ENCODE measurements at regions not wholly inside any gene's neighbourhood (a gene's known extent, or its start where the extent isn't known, plus 50 kb on each side); places are given as distances from the start of the nearest gene placed in this dataset.
"Not testable (repeated sequence)": the region's sequence is repeated elsewhere in the genome, so short reads cannot be mapped to it uniquely, and the experiment has no call there.

- intact Hi-C loops (cut with DNase I) = no loop called here
- DNase-seq (no peak), ATAC-seq (peak in 1 of 2 donors; percentile 42)
- Histone ChIP-seq H3K27ac (no peak overlapping the region), H3K4me3 (no peak overlapping the region), H3K9me3 (no peaks in the 10 kb centered on the region), H3K27me3 (ENCODE audit: low read depth) (no peaks in the 10 kb centered on the region), H3K4me1 (no peaks in the 10 kb centered on the region), H3K36me3 (no peaks in the 10 kb centered on the region)
- TF ChIP-seq CTCF (IDR thresholded peaks at IDR 0.05) = no peak
These were observed 461.0 kb upstream of the NRG3 start for GRCh38 chr10:81414038-81414437.

- Histone ChIP-seq H3K27me3 (ENCODE audit: low read depth) (no peaks in the 10 kb centered on the region), H3K4me3 (no peak overlapping the region), H3K4me1 (no peaks in the 10 kb centered on the region), H3K36me3 (no peaks in the 10 kb centered on the region), H3K9me3 (no peaks in the 10 kb centered on the region), H3K27ac (no peak overlapping the region)
- DNase-seq = no peak
- intact Hi-C loops (cut with DNase I) = no loop called here
- no peak for ATAC-seq
- TF ChIP-seq CTCF (IDR thresholded peaks at IDR 0.05) = no peak
These were observed 448.3 kb upstream of the NRG3 start for GRCh38 chr10:81426722-81427121.

- DNase-seq (no peak), ATAC-seq (no peak)
- no peaks in the 10 kb centered on the region for H3K4me1 ChIP-seq
- no peak for TF ChIP-seq CTCF (IDR thresholded peaks at IDR 0.05)
- intact Hi-C loops (cut with DNase I) = no loop called here
- H3K4me3 ChIP-seq = no peak overlapping the region
- no peaks in the 10 kb centered on the region for H3K9me3 ChIP-seq
- H3K36me3 ChIP-seq = no peaks in the 10 kb centered on the region
- H3K27me3 ChIP-seq (ENCODE audit: low read depth) = no peaks in the 10 kb centered on the region
- H3K27ac ChIP-seq = no peak overlapping the region
These were observed 446.4 kb upstream of the NRG3 start for GRCh38 chr10:81428456-81429134.

- Histone ChIP-seq H3K27me3 (ENCODE audit: low read depth) (no peaks in the 10 kb centered on the region), H3K36me3 (no peaks in the 10 kb centered on the region), H3K27ac (no peak overlapping the region), H3K4me1 (no peaks in the 10 kb centered on the region), H3K9me3 (no peaks in the 10 kb centered on the region), H3K4me3 (no peak overlapping the region)
- no peak for TF ChIP-seq CTCF (IDR thresholded peaks at IDR 0.05)
- DNase-seq = no peak
- no peak for ATAC-seq
- intact Hi-C loops (cut with DNase I) = no loop called here
These were observed 435.5 kb upstream of the NRG3 start for GRCh38 chr10:81439445-81439844.

GRCh38 chr10:81441624-81442023, 433.4 kb upstream of the NRG3 start:
- intact Hi-C loops (cut with DNase I); H3K27me3 ChIP-seq (ENCODE audit: low read depth); DNase-seq; H3K27ac ChIP-seq; H3K4me3 ChIP-seq; ATAC-seq; H3K9me3 ChIP-seq; H3K36me3 ChIP-seq; H3K4me1 ChIP-seq: not testable (repeated sequence)

GRCh38 chr10:81444242-81444929, 430.6 kb upstream of the NRG3 start:
- intact Hi-C loops (cut with DNase I) = no loop called here
- no peaks in the 10 kb centered on the region for H3K4me1 ChIP-seq
- TF ChIP-seq CTCF (IDR thresholded peaks at IDR 0.05) = no peak
- no peak overlapping the region for H3K4me3 ChIP-seq
- no peaks in the 10 kb centered on the region for H3K9me3 ChIP-seq
- DNase-seq (no peak), ATAC-seq (no peak)
- H3K27ac ChIP-seq = no peak overlapping the region
- H3K36me3 ChIP-seq = no peaks in the 10 kb centered on the region
- no peaks in the 10 kb centered on the region for H3K27me3 ChIP-seq (ENCODE audit: low read depth)

All from lower lobe of right lung (tissue), 2 donors.